ENCODE measurements at regions not wholly inside any gene's neighbourhood (a gene's known extent, or its start where the extent isn't known, plus 50 kb on each side); places are given as distances from the start of the nearest gene placed in this dataset.

DNA sequence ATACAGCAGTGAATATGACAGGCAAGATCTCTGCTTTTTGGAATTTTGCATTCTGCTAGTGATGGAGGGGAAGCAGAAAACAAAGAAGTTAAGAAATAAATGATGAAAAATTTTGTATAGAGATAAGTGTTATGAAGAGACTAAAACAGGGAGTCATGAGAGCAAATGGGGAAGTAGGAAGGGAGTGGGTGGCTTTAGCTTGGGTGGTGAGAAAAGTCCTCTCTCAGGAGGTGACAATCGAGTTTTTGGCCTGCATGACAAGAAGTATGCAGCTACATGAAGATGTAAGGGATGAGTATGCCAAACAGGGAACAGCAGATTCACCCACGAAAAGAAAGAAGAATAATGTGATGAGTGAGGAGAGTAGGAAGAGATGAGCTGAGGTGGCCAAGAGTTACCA lies 80.7 kb upstream of the MPPED2 start:
- H3K4me3 ChIP-seq (ENCODE audit: low read depth in 1 of 5, low read length in 5 of 5): no peak overlapping the region
- H3K27ac ChIP-seq (ENCODE audit: low read depth, low read length): no peak overlapping the region
- no peaks in the 10 kb centered on the region for H3K4me1 ChIP-seq (ENCODE audit: control insufficient read depth in 5 of 5, insufficient read depth in 5 of 5, low read length in 5 of 5)
- H3K9ac ChIP-seq (ENCODE audit: low read length in 5 of 5): no peak overlapping the region
- H3K9me3 ChIP-seq (ENCODE audit: control insufficient read depth in 5 of 5, low read length in 5 of 5): peaks cover 7 to 11% (median 7%) of the 10 kb centered on the region in 5 donors
- H3K36me3 ChIP-seq (ENCODE audit: control insufficient read depth in 5 of 5, insufficient read depth in 5 of 5, low read length in 5 of 5): no peaks in the 10 kb centered on the region
- H3K27me3 ChIP-seq (ENCODE audit: control insufficient read depth in 5 of 5, insufficient read depth in 4 of 5, low read length in 5 of 5): no peaks in the 10 kb centered on the region

DNA sequence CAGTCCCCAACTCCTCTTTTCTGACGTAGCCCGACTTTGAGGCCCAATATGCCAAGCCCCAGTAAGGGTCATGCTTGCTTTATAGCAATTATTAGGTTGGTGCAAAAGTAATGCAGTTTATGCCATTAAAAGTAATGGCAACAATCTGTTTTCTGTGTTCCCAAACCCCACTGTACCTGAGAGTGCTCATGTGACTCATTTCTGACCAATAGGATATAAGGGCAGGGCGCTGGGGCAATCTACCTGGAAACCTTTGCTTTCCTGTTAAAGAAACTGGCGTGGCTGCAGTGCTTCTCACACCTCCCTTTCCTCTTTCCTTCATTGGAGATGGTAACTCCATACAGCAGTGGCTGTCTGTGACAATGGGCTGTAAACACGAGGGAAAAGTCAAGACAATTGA lies 78.9 kb upstream of the MPPED2 start:
- Histone ChIP-seq H3K27ac (ENCODE audit: low read depth, low read length) (no peak overlapping the region), H3K4me3 (ENCODE audit: low read depth in 1 of 5, low read length in 5 of 5) (no peak overlapping the region), H3K27me3 (ENCODE audit: control insufficient read depth in 5 of 5, insufficient read depth in 4 of 5, low read length in 5 of 5) (no peaks in the 10 kb centered on the region), H3K9ac (ENCODE audit: low read length in 5 of 5) (no peak overlapping the region), H3K9me3 (ENCODE audit: control insufficient read depth in 5 of 5, low read length in 5 of 5) (peaks cover 7 to 11% (median 7%) of the 10 kb centered on the region in 5 donors), H3K4me1 (ENCODE audit: control insufficient read depth in 5 of 5, insufficient read depth in 5 of 5, low read length in 5 of 5) (no peaks in the 10 kb centered on the region), H3K36me3 (ENCODE audit: control insufficient read depth in 5 of 5, insufficient read depth in 5 of 5, low read length in 5 of 5) (no peaks in the 10 kb centered on the region)

DNA sequence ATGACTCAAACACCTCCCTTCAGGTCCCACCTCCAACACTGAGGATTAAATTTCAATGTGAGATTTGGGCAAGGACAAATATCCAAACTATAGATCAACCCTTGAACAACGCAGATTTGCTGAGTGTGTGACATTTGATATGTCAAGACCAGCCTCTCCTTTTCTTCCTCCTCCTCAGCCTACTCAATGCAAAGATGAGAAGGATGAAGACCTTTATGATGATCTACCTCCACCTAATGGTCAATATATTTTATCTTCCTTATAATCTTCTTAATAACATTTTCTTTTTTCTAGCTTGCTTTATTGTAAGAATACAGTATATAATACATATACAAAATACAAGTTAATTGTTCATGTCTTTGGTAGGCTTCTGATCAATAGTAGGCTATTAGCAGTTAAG lies 67.5 kb upstream of the MPPED2 start:
- Histone ChIP-seq H3K27me3 (ENCODE audit: control insufficient read depth in 5 of 5, insufficient read depth in 4 of 5, low read length in 5 of 5) (no peaks in the 10 kb centered on the region), H3K9me3 (ENCODE audit: control insufficient read depth in 5 of 5, low read length in 5 of 5) (no peaks in the 10 kb centered on the region), H3K4me1 (ENCODE audit: control insufficient read depth in 5 of 5, insufficient read depth in 5 of 5, low read length in 5 of 5) (no peaks in the 10 kb centered on the region), H3K4me3 (ENCODE audit: low read depth in 1 of 5, low read length in 5 of 5) (no peak overlapping the region), H3K36me3 (ENCODE audit: control insufficient read depth in 5 of 5, insufficient read depth in 5 of 5, low read length in 5 of 5) (no peaks in the 10 kb centered on the region), H3K27ac (ENCODE audit: low read depth, low read length) (no peak overlapping the region), H3K9ac (ENCODE audit: low read length in 5 of 5) (no peak overlapping the region)

DNA sequence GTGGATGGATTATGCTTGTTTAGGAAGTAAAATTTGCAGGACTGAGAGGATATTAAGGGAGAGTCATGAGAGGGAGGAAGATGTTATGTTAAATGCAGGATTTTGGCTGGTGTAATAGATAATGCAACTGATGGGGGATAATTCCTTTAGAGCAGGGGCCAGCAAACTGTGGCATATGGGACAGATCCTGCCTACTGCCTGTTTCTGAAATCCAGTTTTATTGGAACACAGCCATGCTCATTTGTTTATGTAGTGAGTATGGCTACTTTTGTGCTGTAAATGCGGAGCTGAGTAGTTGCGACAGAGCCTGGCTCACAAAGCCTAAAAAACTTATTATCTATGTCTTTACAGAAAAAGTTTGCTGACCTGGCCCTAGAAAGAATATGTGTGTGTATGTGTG lies 66.6 kb upstream of the MPPED2 start:
- Histone ChIP-seq H3K27me3 (ENCODE audit: control insufficient read depth in 5 of 5, insufficient read depth in 4 of 5, low read length in 5 of 5) (no peaks in the 10 kb centered on the region), H3K9ac (ENCODE audit: low read length in 5 of 5) (no peak overlapping the region), H3K9me3 (ENCODE audit: control insufficient read depth in 5 of 5, low read length in 5 of 5) (no peaks in the 10 kb centered on the region), H3K27ac (ENCODE audit: low read depth, low read length) (no peak overlapping the region), H3K4me1 (ENCODE audit: control insufficient read depth in 5 of 5, insufficient read depth in 5 of 5, low read length in 5 of 5) (no peaks in the 10 kb centered on the region), H3K4me3 (ENCODE audit: low read depth in 1 of 5, low read length in 5 of 5) (no peak overlapping the region), H3K36me3 (ENCODE audit: control insufficient read depth in 5 of 5, insufficient read depth in 5 of 5, low read length in 5 of 5) (no peaks in the 10 kb centered on the region)

DNA sequence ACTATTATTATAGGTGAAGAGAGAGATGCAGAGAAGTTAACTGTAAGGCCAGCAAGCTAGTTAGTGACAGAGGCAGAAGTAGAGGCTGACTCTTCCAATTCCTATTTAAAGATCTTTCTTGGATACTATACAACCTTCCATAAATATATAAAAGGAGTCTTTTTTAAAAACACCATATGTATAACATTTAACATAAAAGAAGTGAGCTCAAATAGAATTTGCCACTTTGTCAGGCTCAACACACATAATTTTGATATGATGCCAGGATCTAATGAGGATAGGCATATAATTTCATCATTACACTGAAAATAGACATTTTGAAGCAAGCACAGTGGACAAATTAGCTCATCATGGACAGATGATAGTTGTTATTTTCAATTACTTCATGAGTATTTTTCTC lies 64.1 kb upstream of the MPPED2 start:
- Histone ChIP-seq H3K27me3 (ENCODE audit: control insufficient read depth in 5 of 5, insufficient read depth in 4 of 5, low read length in 5 of 5) (no peaks in the 10 kb centered on the region), H3K9me3 (ENCODE audit: control insufficient read depth in 5 of 5, low read length in 5 of 5) (no peaks in the 10 kb centered on the region), H3K9ac (ENCODE audit: low read length in 5 of 5) (no peak overlapping the region)

More for the DNA sequence above, 64.1 kb upstream of the MPPED2 start:
- H3K4me1 ChIP-seq (ENCODE audit: control insufficient read depth in 5 of 5, insufficient read depth in 5 of 5, low read length in 5 of 5): no peaks in the 10 kb centered on the region
- no peak overlapping the region for H3K4me3 ChIP-seq (ENCODE audit: low read depth in 1 of 5, low read length in 5 of 5)
- no peak overlapping the region for H3K27ac ChIP-seq (ENCODE audit: low read depth, low read length)
- H3K36me3 ChIP-seq (ENCODE audit: control insufficient read depth in 5 of 5, insufficient read depth in 5 of 5, low read length in 5 of 5): no peaks in the 10 kb centered on the region
